ENCODE measurements at regions not wholly inside any gene's neighbourhood (a gene's known extent, or its start where the extent isn't known, plus 50 kb on each side); places are given as distances from the start of the nearest gene placed in this dataset.

- no peak for DNase-seq (ENCODE audit: low spot score)
Measured at GRCh38 chr10:78620985-78621799, 447.6 kb upstream of the ZMIZ1 start.

- DNase-seq (ENCODE audit: low spot score): no peak
Measured at GRCh38 chr10:78623578-78624215, 445.1 kb upstream of the ZMIZ1 start.

GRCh38 chr10:78624791-78625190 lies 444.0 kb upstream of the ZMIZ1 start:
- no peak for DNase-seq (ENCODE audit: low spot score)

GRCh38 chr10:78626471-78626870 lies 442.3 kb upstream of the ZMIZ1 start:
- DNase-seq (ENCODE audit: low spot score): no peak

- DNase-seq (ENCODE audit: low spot score): no peak
Measured at GRCh38 chr10:78627254-78627795, 441.4 kb upstream of the ZMIZ1 start.

GRCh38 chr10:78628976-78629375 lies 439.8 kb upstream of the ZMIZ1 start:
- DNase-seq (ENCODE audit: low spot score): no peak

GRCh38 chr10:78629773-78630172 lies 439.0 kb upstream of the ZMIZ1 start:
- no peak for DNase-seq (ENCODE audit: low spot score)

GRCh38 chr10:78630944-78631838 lies 437.6 kb upstream of the ZMIZ1 start:
- no peak for DNase-seq (ENCODE audit: low spot score)

- DNase-seq (ENCODE audit: low spot score): no peak
Measured at GRCh38 chr10:78634389-78634815, 434.4 kb upstream of the ZMIZ1 start.

GRCh38 chr10:78634835-78635234 lies 433.9 kb upstream of the ZMIZ1 start:
- DNase-seq (ENCODE audit: low spot score): no peak

GRCh38 chr10:78639629-78640028 lies 429.1 kb upstream of the ZMIZ1 start:
- no peak for DNase-seq (ENCODE audit: low spot score)

- DNase-seq (ENCODE audit: low spot score): no peak
Measured at GRCh38 chr10:78640796-78641636, 427.8 kb upstream of the ZMIZ1 start.

- DNase-seq (ENCODE audit: low spot score): no peak
Measured at GRCh38 chr10:78641693-78642092, 427.1 kb upstream of the ZMIZ1 start.

GRCh38 chr10:78642269-78642816 lies 426.4 kb upstream of the ZMIZ1 start:
- no peak for DNase-seq (ENCODE audit: low spot score)

- DNase-seq (ENCODE audit: low spot score): no peak
Measured at GRCh38 chr10:78643513-78643912, 425.3 kb upstream of the ZMIZ1 start.

- no peak for DNase-seq (ENCODE audit: low spot score)
Measured at GRCh38 chr10:78644550-78644949, 424.2 kb upstream of the ZMIZ1 start.

- no peak for DNase-seq (ENCODE audit: low spot score)
Measured at GRCh38 chr10:78645169-78645686, 423.5 kb upstream of the ZMIZ1 start.

- no peak for DNase-seq (ENCODE audit: low spot score)
Measured at GRCh38 chr10:78645975-78646374, 422.8 kb upstream of the ZMIZ1 start.

GRCh38 chr10:78648256-78648860 lies 420.4 kb upstream of the ZMIZ1 start:
- no peak for DNase-seq (ENCODE audit: low spot score)

GRCh38 chr10:78649429-78649828 lies 419.3 kb upstream of the ZMIZ1 start:
- no peak for DNase-seq (ENCODE audit: low spot score)

All from HuH-7 (cell line).